Ascending aorta (tissue), 2 donors: ENCODE measurements at regions not wholly inside any gene's neighbourhood (a gene's known extent, or its start where the extent isn't known, plus 50 kb on each side); places are given as distances from the start of the nearest gene placed in this dataset.

ENCODE experiments used
- DNase-seq, 2 donors: peaks; one replicate each; pipeline ENCODE4 v3.0.0-alpha.2; 2019; ENCODE audit warnings: low spot score in 2 of 2
- H3K27ac ChIP-seq, 2 donors: fragments of 200-600 bp; sonication (generic); one replicate each; pipeline ENCODE4 v1.5.1; 2016 to 2017; ENCODE audit warnings: mild to moderate bottlenecking in 1 of 2
- H3K27me3 ChIP-seq: fragments of 200-600 bp; sonication (generic); one replicate; pipeline ENCODE4 v1.5.1; 2017
- H3K36me3 ChIP-seq, 2 donors: fragments of 200-600 bp; sonication (generic); one replicate each; pipeline ENCODE4 v1.5.1; 2016
- H3K4me1 ChIP-seq, 2 donors: fragments of 200-600 bp; sonication (generic); one replicate each; pipeline ENCODE4 v1.5.1; 2016 to 2017; ENCODE audit warnings: mild to moderate bottlenecking in 1 of 2
- H3K4me3 ChIP-seq, 2 donors: fragments of 200-600 bp; sonication (generic); one replicate each; pipeline ENCODE4 v1.5.1; 2016 to 2017; ENCODE audit warnings: mild to moderate bottlenecking in 1 of 2
- H3K9me3 ChIP-seq, 2 donors: fragments of 200-600 bp; sonication (generic); one replicate each; pipeline ENCODE4 v1.5.1; 2016
- intact Hi-C: fragments of 100-400 bp; cut with DNase I; formaldehyde crosslinking; loops from one replicate; pipeline ENCODE4 v1.15.1; 2023
- TF ChIP-seq, protein P1 (sequence below), 3 experiments: fragments of 200-600 bp in 2 of 3; fragments of 450-650 bp in 1 of 3; sonication (generic) in 2 of 3; IDR thresholded peaks; one replicate each; pipeline ENCODE4 v1.5.1; 2016 to 2019; ENCODE audit warnings: antibody characterized with exemption in 3 of 3, mild to moderate bottlenecking in 1 of 3, moderate library complexity in 1 of 3

- intact Hi-C loops = no loop called here
- Histone ChIP-seq H3K9me3 (no peaks in the 10 kb centered on the region), H3K4me1 (no peaks in the 10 kb centered on the region), H3K4me3 (no peak overlapping the region), H3K27me3 (no peaks in the 10 kb centered on the region), H3K36me3 (no peaks in the 10 kb centered on the region), H3K27ac (no peak overlapping the region)
- TF ChIP-seq, protein P1, sequence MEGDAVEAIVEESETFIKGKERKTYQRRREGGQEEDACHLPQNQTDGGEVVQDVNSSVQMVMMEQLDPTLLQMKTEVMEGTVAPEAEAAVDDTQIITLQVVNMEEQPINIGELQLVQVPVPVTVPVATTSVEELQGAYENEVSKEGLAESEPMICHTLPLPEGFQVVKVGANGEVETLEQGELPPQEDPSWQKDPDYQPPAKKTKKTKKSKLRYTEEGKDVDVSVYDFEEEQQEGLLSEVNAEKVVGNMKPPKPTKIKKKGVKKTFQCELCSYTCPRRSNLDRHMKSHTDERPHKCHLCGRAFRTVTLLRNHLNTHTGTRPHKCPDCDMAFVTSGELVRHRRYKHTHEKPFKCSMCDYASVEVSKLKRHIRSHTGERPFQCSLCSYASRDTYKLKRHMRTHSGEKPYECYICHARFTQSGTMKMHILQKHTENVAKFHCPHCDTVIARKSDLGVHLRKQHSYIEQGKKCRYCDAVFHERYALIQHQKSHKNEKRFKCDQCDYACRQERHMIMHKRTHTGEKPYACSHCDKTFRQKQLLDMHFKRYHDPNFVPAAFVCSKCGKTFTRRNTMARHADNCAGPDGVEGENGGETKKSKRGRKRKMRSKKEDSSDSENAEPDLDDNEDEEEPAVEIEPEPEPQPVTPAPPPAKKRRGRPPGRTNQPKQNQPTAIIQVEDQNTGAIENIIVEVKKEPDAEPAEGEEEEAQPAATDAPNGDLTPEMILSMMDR (IDR thresholded peaks at IDR 0.05) = no peak
- no peak for DNase-seq
Measured at GRCh38 chr14:104373855-104374717, 205.5 kb upstream of the C14orf180 start.

- Histone ChIP-seq H3K27ac (no peak overlapping the region), H3K36me3 (no peaks in the 10 kb centered on the region), H3K4me3 (no peak overlapping the region), H3K9me3 (no peaks in the 10 kb centered on the region), H3K4me1 (no peaks in the 10 kb centered on the region), H3K27me3 (no peaks in the 10 kb centered on the region)
- TF ChIP-seq, protein P1 (IDR thresholded peaks at IDR 0.05) = no peak
- intact Hi-C loops = no loop called here
- no peak for DNase-seq
Measured at GRCh38 chr14:104374718-104375080, 204.9 kb upstream of the C14orf180 start.

DNA sequence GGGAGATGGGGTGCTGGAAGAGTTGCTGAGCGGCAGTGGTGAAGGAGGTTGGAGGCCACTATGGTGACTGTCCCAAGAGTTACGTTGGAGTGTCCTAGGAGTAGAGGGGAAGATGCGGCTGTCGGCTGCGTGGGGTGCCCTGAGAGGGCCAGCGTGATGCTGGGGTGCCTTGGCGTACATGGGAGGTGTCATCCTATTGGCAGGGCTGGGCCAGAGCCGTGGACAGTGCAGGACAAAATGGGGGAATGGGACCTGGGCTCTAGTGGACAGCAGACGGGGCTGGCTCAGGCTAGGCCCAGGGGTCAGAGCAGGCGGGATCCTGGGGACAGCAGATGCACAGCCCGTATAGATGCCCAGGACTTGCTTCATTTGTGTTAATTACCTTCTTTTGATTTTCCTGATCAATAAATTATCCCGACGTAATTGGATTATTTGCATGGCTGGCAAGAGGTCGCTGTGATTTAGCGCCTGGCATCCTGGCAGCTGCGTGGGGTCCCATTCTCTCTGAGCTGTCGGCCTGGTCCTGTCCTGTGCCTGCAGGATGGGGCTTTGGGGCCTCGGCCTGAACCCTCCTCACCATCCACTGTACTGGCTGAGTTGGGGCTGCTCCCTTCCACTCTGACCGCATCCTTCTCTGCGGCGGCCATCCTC lies 203.9 kb upstream of the C14orf180 start:
- DNase-seq = no peak
- no peaks in the 10 kb centered on the region for H3K9me3 ChIP-seq
- no peak overlapping the region for H3K4me3 ChIP-seq
- no peaks in the 10 kb centered on the region for H3K27me3 ChIP-seq
- TF ChIP-seq, protein P1 (IDR thresholded peaks at IDR 0.05) = no peak
- H3K36me3 ChIP-seq = no peaks in the 10 kb centered on the region
- intact Hi-C loops = no loop called here
- no peak overlapping the region for H3K27ac ChIP-seq
- H3K4me1 ChIP-seq = no peaks in the 10 kb centered on the region

- DNase-seq = no peak
- intact Hi-C loops = no loop called here
- H3K27me3 ChIP-seq = no peaks in the 10 kb centered on the region
Measured at GRCh38 chr14:104376202-104377140, 203.1 kb upstream of the C14orf180 start.

GRCh38 chr14:104377256-104377655 lies 202.3 kb upstream of the C14orf180 start:
- H3K9me3 ChIP-seq = peaks cover 0 to 5% of the 10 kb centered on the region in 2 donors
- no peak overlapping the region for H3K27ac ChIP-seq
- intact Hi-C loops = no loop called here
- H3K36me3 ChIP-seq = no peaks in the 10 kb centered on the region
- TF ChIP-seq, protein P1 (IDR thresholded peaks at IDR 0.05) = no peak
- no peaks in the 10 kb centered on the region for H3K4me1 ChIP-seq
- no peak for DNase-seq
- H3K4me3 ChIP-seq = no peak overlapping the region
- no peaks in the 10 kb centered on the region for H3K27me3 ChIP-seq

More at GRCh38 chr14:104376202-104377140, 203.1 kb upstream of the C14orf180 start:
- H3K4me3 ChIP-seq = no peak overlapping the region
- no peaks in the 10 kb centered on the region for H3K36me3 ChIP-seq
- H3K9me3 ChIP-seq = peaks cover 0 to 5% of the 10 kb centered on the region in 2 donors
- TF ChIP-seq, protein P1 (IDR thresholded peaks at IDR 0.05) = no peak
- H3K27ac ChIP-seq = no peak overlapping the region
- H3K4me1 ChIP-seq = no peaks in the 10 kb centered on the region
